Upper lobe of right lung (tissue), 1 donor: ENCODE measurements at regions not wholly inside any gene's neighbourhood (a gene's known extent, or its start where the extent isn't known, plus 50 kb on each side); places are given as distances from the start of the nearest gene placed in this dataset.

Experiments
- ATAC-seq: fragments of 200-7000 bp; cut with Tn5 transposase; one replicate; pipeline ENCODE4 v1.9.1; 2020; ENCODE audit warnings: mild to moderate bottlenecking, moderate library complexity
- DNase-seq: peaks from one replicate; pipeline ENCODE4 v3.0.0-alpha.2; 2020
- H3K27ac ChIP-seq: fragments of 200-600 bp; one replicate; pipeline ENCODE4 v1.8.0; 2022
- H3K27me3 ChIP-seq: fragments of 200-600 bp; one replicate; pipeline ENCODE4 v1.8.0; 2022; ENCODE audit warnings: mild to moderate bottlenecking
- H3K36me3 ChIP-seq: fragments of 200-600 bp; one replicate; pipeline ENCODE4 v1.8.0; 2022
- H3K4me1 ChIP-seq: fragments of 200-600 bp; one replicate; pipeline ENCODE4 v1.8.0; 2022
- H3K4me3 ChIP-seq: fragments of 200-600 bp; one replicate; pipeline ENCODE4 v1.8.0; 2022; ENCODE audit warnings: mild to moderate bottlenecking
- H3K9me3 ChIP-seq: fragments of 200-600 bp; one replicate; pipeline ENCODE4 v1.8.0; 2022
- intact Hi-C: fragments of 100-400 bp; cut with DNase I; formaldehyde crosslinking; loops from one replicate; pipeline ENCODE4 v1.11.0; 2022
- TF ChIP-seq, protein P1 (sequence below): fragments of 200-600 bp; IDR thresholded peaks from one replicate; pipeline ENCODE4 v1.8.0; 2022; ENCODE audit warnings: antibody characterized with exemption
- donor health status: DM: no; HTN: yes; CAD: no; lungs with severe emphysema.

DNA sequence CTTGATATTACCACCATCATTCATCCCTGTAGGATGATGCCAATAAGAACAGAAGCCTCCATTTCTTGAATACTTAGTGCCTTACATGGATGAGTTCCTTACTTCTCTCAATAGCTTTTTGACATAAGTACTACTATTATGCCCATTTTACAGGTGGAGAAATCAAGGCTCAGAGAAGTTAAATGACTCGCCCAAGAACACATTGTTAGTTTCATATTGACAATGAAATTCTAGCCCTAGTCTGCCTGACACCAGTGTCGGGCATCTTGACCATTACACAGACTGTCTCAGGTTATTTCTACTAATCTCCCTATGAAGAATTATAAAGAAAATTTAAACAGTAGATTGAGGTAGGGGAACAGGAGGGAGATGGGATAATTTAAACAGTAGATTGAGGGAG lies 52.5 kb upstream of the ARL8B start:
- H3K9me3 ChIP-seq = no peaks in the 10 kb centered on the region
- H3K4me1 ChIP-seq = no peaks in the 10 kb centered on the region
- TF ChIP-seq, protein P1, sequence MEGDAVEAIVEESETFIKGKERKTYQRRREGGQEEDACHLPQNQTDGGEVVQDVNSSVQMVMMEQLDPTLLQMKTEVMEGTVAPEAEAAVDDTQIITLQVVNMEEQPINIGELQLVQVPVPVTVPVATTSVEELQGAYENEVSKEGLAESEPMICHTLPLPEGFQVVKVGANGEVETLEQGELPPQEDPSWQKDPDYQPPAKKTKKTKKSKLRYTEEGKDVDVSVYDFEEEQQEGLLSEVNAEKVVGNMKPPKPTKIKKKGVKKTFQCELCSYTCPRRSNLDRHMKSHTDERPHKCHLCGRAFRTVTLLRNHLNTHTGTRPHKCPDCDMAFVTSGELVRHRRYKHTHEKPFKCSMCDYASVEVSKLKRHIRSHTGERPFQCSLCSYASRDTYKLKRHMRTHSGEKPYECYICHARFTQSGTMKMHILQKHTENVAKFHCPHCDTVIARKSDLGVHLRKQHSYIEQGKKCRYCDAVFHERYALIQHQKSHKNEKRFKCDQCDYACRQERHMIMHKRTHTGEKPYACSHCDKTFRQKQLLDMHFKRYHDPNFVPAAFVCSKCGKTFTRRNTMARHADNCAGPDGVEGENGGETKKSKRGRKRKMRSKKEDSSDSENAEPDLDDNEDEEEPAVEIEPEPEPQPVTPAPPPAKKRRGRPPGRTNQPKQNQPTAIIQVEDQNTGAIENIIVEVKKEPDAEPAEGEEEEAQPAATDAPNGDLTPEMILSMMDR = no peak
- DNase-seq = no peak
- H3K36me3 ChIP-seq = no peaks in the 10 kb centered on the region
- H3K27me3 ChIP-seq = no peaks in the 10 kb centered on the region
- no peak overlapping the region for H3K27ac ChIP-seq
- no peak overlapping the region for H3K4me3 ChIP-seq
- intact Hi-C loops = no loop called here
- ATAC-seq = no peak

DNA sequence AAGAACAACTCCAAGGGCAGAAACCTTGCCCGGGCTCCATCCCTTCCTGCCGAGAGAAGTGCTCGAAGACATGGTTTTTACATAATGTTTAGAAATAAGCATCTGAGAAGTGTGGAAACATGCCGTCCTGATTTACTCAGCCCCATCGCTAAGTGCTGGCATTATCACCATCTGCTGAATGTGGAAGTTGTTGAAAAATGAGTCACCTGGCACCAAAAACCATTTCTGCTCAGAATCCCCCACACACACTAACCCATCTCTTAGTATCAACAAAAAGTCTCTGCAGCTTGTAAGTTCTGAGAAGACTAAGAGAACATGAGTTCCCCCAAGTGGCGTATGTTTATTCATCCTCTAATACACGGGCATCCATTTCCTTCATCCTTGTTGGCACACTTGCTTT lies 51.0 kb upstream of the ARL8B start:
- DNase-seq = no peak
- TF ChIP-seq, protein P1 = no peak
- no peaks in the 10 kb centered on the region for H3K27me3 ChIP-seq
- no peaks in the 10 kb centered on the region for H3K4me1 ChIP-seq
- H3K36me3 ChIP-seq = no peaks in the 10 kb centered on the region
- ATAC-seq = no peak
- H3K9me3 ChIP-seq = no peaks in the 10 kb centered on the region
- H3K4me3 ChIP-seq = no peak overlapping the region
- intact Hi-C loops = no loop called here
- H3K27ac ChIP-seq = no peak overlapping the region

DNA sequence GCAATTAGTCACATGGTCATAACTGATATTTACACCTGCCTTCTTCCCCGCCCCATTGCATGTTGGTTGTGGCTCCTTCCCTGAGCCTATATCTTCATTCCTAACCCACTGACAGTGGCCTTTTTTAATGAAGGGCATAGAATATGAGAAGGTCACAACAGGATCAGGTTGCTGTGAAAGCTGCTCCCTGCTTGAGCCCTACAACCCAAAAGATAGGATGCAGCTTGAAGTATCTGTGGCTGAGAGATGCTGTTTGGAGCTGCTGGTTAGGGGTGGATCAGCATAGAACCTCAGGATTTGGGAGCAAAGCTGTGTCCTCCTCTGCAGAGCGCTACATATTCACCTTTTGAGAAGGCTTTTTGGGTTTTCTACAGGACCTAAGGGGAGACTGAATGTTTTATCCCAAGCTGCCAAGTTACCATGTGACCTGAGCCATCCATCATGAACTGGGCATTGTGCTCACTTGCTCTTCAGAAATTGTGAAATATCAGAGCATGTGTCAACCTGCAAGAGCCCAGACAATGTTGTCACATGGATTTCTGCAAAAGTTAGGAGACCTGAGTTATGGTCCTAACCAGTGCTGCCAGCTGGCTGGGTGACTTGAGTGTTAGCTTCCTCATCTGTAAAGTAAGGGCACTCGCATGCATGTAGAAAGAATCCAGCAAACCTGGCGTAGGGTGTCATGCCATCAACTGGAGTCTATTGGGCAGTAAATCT lies 49.8 kb upstream of the ARL8B start:
- no peak overlapping the region for H3K27ac ChIP-seq

More for the DNA sequence above, 49.8 kb upstream of the ARL8B start:
- no peaks in the 10 kb centered on the region for H3K27me3 ChIP-seq
- DNase-seq = no peak
- peak; percentile 86 for ATAC-seq
- H3K4me1 ChIP-seq = no peaks in the 10 kb centered on the region
- TF ChIP-seq, protein P1 = no peak
- H3K36me3 ChIP-seq = no peaks in the 10 kb centered on the region
- no peak overlapping the region for H3K4me3 ChIP-seq
- H3K9me3 ChIP-seq = no peaks in the 10 kb centered on the region
- intact Hi-C loops = no loop called here
